ENCODE measurements at regions not wholly inside any gene's neighbourhood (a gene's known extent, or its start where the extent isn't known, plus 50 kb on each side); places are given as distances from the start of the nearest gene placed in this dataset.

GRCh38 chr1:83115785-83116184 lies 883.1 kb downstream of the TTLL7 start:
- TF ChIP-seq GATA2 (IDR thresholded peaks at IDR 0.05; ENCODE audit: low read depth, low read length): no peak
- TF ChIP-seq GATA3 (IDR thresholded peaks at IDR 0.05; ENCODE audit: low read depth, low read length): no peak

GRCh38 chr1:83114136-83114834 lies 884.6 kb downstream of the TTLL7 start:
- no peak for TF ChIP-seq GATA2 (IDR thresholded peaks at IDR 0.05; ENCODE audit: low read depth, low read length)
- TF ChIP-seq GATA3 (IDR thresholded peaks at IDR 0.05; ENCODE audit: low read depth, low read length): no peak

GRCh38 chr1:83113652-83114051 lies 885.3 kb downstream of the TTLL7 start:
- TF ChIP-seq GATA3 (IDR thresholded peaks at IDR 0.05; ENCODE audit: low read depth, low read length) (no peak), GATA2 (IDR thresholded peaks at IDR 0.05; ENCODE audit: low read depth, low read length) (no peak)

- TF ChIP-seq GATA2 (IDR thresholded peaks at IDR 0.05; ENCODE audit: low read depth, low read length) (no peak), GATA3 (IDR thresholded peaks at IDR 0.05; ENCODE audit: low read depth, low read length) (no peak)
Observed at GRCh38 chr1:83112248-83112885, 886.6 kb downstream of the TTLL7 start.

- no peak for TF ChIP-seq GATA2 (IDR thresholded peaks at IDR 0.05; ENCODE audit: low read depth, low read length)
Observed at GRCh38 chr1:83110156-83110555, 888.8 kb downstream of the TTLL7 start.

GRCh38 chr1:83109692-83110091 lies 889.2 kb downstream of the TTLL7 start:
- TF ChIP-seq GATA2 (IDR thresholded peaks at IDR 0.05; ENCODE audit: low read depth, low read length): no peak
- TF ChIP-seq GATA3 (IDR thresholded peaks at IDR 0.05; ENCODE audit: low read depth, low read length): no peak

GRCh38 chr1:83104558-83104957 lies 894.4 kb downstream of the TTLL7 start:
- no peak for TF ChIP-seq GATA3 (IDR thresholded peaks at IDR 0.05; ENCODE audit: low read depth, low read length)
- TF ChIP-seq GATA2 (IDR thresholded peaks at IDR 0.05; ENCODE audit: low read depth, low read length): no peak

- TF ChIP-seq GATA3 (IDR thresholded peaks at IDR 0.05; ENCODE audit: low read depth, low read length): no peak
- TF ChIP-seq GATA2 (IDR thresholded peaks at IDR 0.05; ENCODE audit: low read depth, low read length): no peak
Observed at GRCh38 chr1:83103341-83103740, 895.6 kb downstream of the TTLL7 start.

GRCh38 chr1:83102630-83103071 lies 896.3 kb downstream of the TTLL7 start:
- TF ChIP-seq GATA3 (IDR thresholded peaks at IDR 0.05; ENCODE audit: low read depth, low read length): no peak
- TF ChIP-seq GATA2 (IDR thresholded peaks at IDR 0.05; ENCODE audit: low read depth, low read length): no peak

GRCh38 chr1:83101406-83101805 lies 897.5 kb downstream of the TTLL7 start:
- TF ChIP-seq GATA3 (IDR thresholded peaks at IDR 0.05; ENCODE audit: low read depth, low read length) (no peak), GATA2 (IDR thresholded peaks at IDR 0.05; ENCODE audit: low read depth, low read length) (no peak)

- no peak for TF ChIP-seq GATA3 (IDR thresholded peaks at IDR 0.05; ENCODE audit: low read depth, low read length)
- no peak for TF ChIP-seq GATA2 (IDR thresholded peaks at IDR 0.05; ENCODE audit: low read depth, low read length)
Observed at GRCh38 chr1:83100133-83100532, 898.8 kb downstream of the TTLL7 start.

- TF ChIP-seq GATA3 (IDR thresholded peaks at IDR 0.05; ENCODE audit: low read depth, low read length) (no peak), GATA2 (IDR thresholded peaks at IDR 0.05; ENCODE audit: low read depth, low read length) (no peak)
Observed at GRCh38 chr1:83098791-83099190, 900.1 kb downstream of the TTLL7 start.

- TF ChIP-seq GATA3 (IDR thresholded peaks at IDR 0.05; ENCODE audit: low read depth, low read length) (no peak), GATA2 (IDR thresholded peaks at IDR 0.05; ENCODE audit: low read depth, low read length) (no peak)
Observed at GRCh38 chr1:83098131-83098530, 900.8 kb downstream of the TTLL7 start.

GRCh38 chr1:83097715-83098114 lies 901.2 kb downstream of the TTLL7 start:
- no peak for TF ChIP-seq GATA3 (IDR thresholded peaks at IDR 0.05; ENCODE audit: low read depth, low read length)
- TF ChIP-seq GATA2 (IDR thresholded peaks at IDR 0.05; ENCODE audit: low read depth, low read length): no peak

GRCh38 chr1:83095570-83095969 lies 903.4 kb downstream of the TTLL7 start:
- TF ChIP-seq GATA3 (IDR thresholded peaks at IDR 0.05; ENCODE audit: low read depth, low read length) (no peak), GATA2 (IDR thresholded peaks at IDR 0.05; ENCODE audit: low read depth, low read length) (no peak)
